CD4-positive, CD25-positive, alpha-beta regulatory T cell (primary cell): ENCODE measurements at regions not wholly inside any gene's neighbourhood (a gene's known extent, or its start where the extent isn't known, plus 50 kb on each side); places are given as distances from the start of the nearest gene placed in this dataset.

Experiments used
- ATAC-seq, 2 donors: fragments of 150-1000 bp; cut with Tn5 transposase; one replicate each; pipeline ENCODE4 v1.10.0; 2021; ENCODE audit warnings: low read depth in 2 of 2, moderate number of reproducible peaks in 2 of 2, moderate library complexity in 1 of 2
- DNase-seq, 3 donors: peaks; one replicate each; pipeline versions ENCODE4 v3.0.0 to v3.0.0-alpha.2; 2012 to 2022; ENCODE audit warnings: mixed read lengths in 1 of 3
- H3K27ac ChIP-seq: one replicate; pipeline ENCODE4 v1.7.0; 2013; ENCODE audit warnings: mild to moderate bottlenecking, low read length; ENCODE audit not compliant: insufficient read depth, poor library complexity, severe bottlenecking
- H3K27me3 ChIP-seq: one replicate; pipeline ENCODE4 v1.7.0; 2013; ENCODE audit warnings: low read length; ENCODE audit not compliant: control insufficient read depth, insufficient read depth
- H3K36me3 ChIP-seq: one replicate; pipeline ENCODE4 v1.7.0; 2013; ENCODE audit warnings: mild to moderate bottlenecking, low read length, moderate library complexity; ENCODE audit not compliant: control insufficient read depth, insufficient read depth
- H3K4me1 ChIP-seq: 2 replicates; pipeline ENCODE4 v1.7.0; 2013; ENCODE audit warnings: mild to moderate bottlenecking, low read length; ENCODE audit not compliant: insufficient read depth, control insufficient read depth, poor library complexity, severe bottlenecking
- H3K4me3 ChIP-seq: one replicate; pipeline ENCODE4 v1.7.0; 2013; ENCODE audit warnings: low read depth, mild to moderate bottlenecking, low read length, moderate library complexity
- H3K9me3 ChIP-seq, 2 experiments: 1 replicate in 1 of 2; 2 replicates in 1 of 2; pipeline ENCODE4 v1.7.0; 2013; ENCODE audit warnings: low read length in 2 of 2, mild to moderate bottlenecking in 1 of 2, moderate library complexity in 1 of 2; ENCODE audit not compliant: control insufficient read depth in 2 of 2
- H3K27ac Mint-ChIP-seq, 3 donors: one replicate each; pipeline ENCODE4 v1.8.0; 2020 to 2022; ENCODE audit warnings: mild to moderate bottlenecking in 3 of 3, mixed read lengths in 3 of 3, moderate library complexity in 2 of 3
- H3K27me3 Mint-ChIP-seq: one replicate; pipeline ENCODE4 v1.8.0; 2022; ENCODE audit warnings: mild to moderate bottlenecking, mixed read lengths
- H3K36me3 Mint-ChIP-seq: one replicate; pipeline ENCODE4 v1.8.0; 2020; ENCODE audit warnings: mixed read lengths
- H3K4me1 Mint-ChIP-seq, 4 donors: one replicate each; pipeline ENCODE4 v1.8.0; 2020 to 2022; ENCODE audit warnings: mixed read lengths in 4 of 4, mild to moderate bottlenecking in 1 of 4
- H3K4me3 Mint-ChIP-seq, 4 donors: one replicate each; pipeline ENCODE4 v1.8.0; 2020 to 2022; ENCODE audit warnings: mild to moderate bottlenecking in 4 of 4, mixed read lengths in 4 of 4, moderate library complexity in 3 of 4
- H3K9me3 Mint-ChIP-seq, 7 donors: one replicate each; pipeline ENCODE4 v1.8.0; 2020 to 2022; ENCODE audit warnings: mixed read lengths in 7 of 7, mild to moderate bottlenecking in 3 of 7, moderate library complexity in 2 of 7

- Histone ChIP-seq H3K36me3 (no peaks in the 10 kb centered on the region), H3K4me1 (no peaks in the 10 kb centered on the region), H3K27me3 (no peaks in the 10 kb centered on the region), H3K4me3 (no peak overlapping the region), H3K9me3 (no peaks in the 10 kb centered on the region), H3K27ac (no peak overlapping the region)
- Mint-ChIP-seq H3K27me3 (no peaks in the 10 kb centered on the region), H3K4me1 (no peaks in the 10 kb centered on the region), H3K36me3 (no peaks in the 10 kb centered on the region), H3K27ac (peak overlapping the region in 1 of 3 donors; percentile 1), H3K9me3 (no peaks in the 10 kb centered on the region), H3K4me3 (no peak overlapping the region)
- DNase-seq (no peak), ATAC-seq (no peak)
These were observed 73.5 kb upstream of the ARID5B start for GRCh38 chr10:61828034-61828433.

GRCh38 chr10:61828788-61829187 lies 72.7 kb upstream of the ARID5B start:
- DNase-seq (no peak), ATAC-seq (no peak)
- Mint-ChIP-seq H3K36me3 (no peaks in the 10 kb centered on the region), H3K4me1 (no peaks in the 10 kb centered on the region), H3K27ac (no peak overlapping the region), H3K9me3 (no peaks in the 10 kb centered on the region), H3K27me3 (no peaks in the 10 kb centered on the region), H3K4me3 (no peak overlapping the region)
- Histone ChIP-seq H3K4me1 (no peaks in the 10 kb centered on the region), H3K4me3 (no peak overlapping the region), H3K36me3 (no peaks in the 10 kb centered on the region), H3K9me3 (no peaks in the 10 kb centered on the region), H3K27ac (no peak overlapping the region), H3K27me3 (no peaks in the 10 kb centered on the region)

GRCh38 chr10:61830072-61830845 lies 71.2 kb upstream of the ARID5B start:
- Mint-ChIP-seq H3K27ac (no peak overlapping the region), H3K27me3 (no peaks in the 10 kb centered on the region), H3K4me1 (peaks cover 0 to 6% (median 4%) of the 10 kb centered on the region in 4 donors), H3K4me3 (no peak overlapping the region), H3K36me3 (no peaks in the 10 kb centered on the region), H3K9me3 (no peaks in the 10 kb centered on the region)
- no peaks in the 10 kb centered on the region for H3K27me3 ChIP-seq
- H3K27ac ChIP-seq: no peak overlapping the region
- H3K4me1 ChIP-seq: peaks cover 4% of the 10 kb centered on the region
- H3K9me3 ChIP-seq: no peaks in the 10 kb centered on the region
- DNase-seq (no peak), ATAC-seq (no peak)
- H3K36me3 ChIP-seq: no peaks in the 10 kb centered on the region
- no peak overlapping the region for H3K4me3 ChIP-seq

- H3K9me3 Mint-ChIP-seq: no peaks in the 10 kb centered on the region
- DNase-seq (no peak), ATAC-seq (no peak)
- no peak overlapping the region for H3K27ac Mint-ChIP-seq
- H3K27me3 Mint-ChIP-seq: no peaks in the 10 kb centered on the region
- H3K36me3 Mint-ChIP-seq: no peaks in the 10 kb centered on the region
- Histone ChIP-seq H3K9me3 (no peaks in the 10 kb centered on the region), H3K4me3 (no peak overlapping the region), H3K36me3 (no peaks in the 10 kb centered on the region), H3K27me3 (no peaks in the 10 kb centered on the region), H3K27ac (no peak overlapping the region), H3K4me1 (peaks cover 10% of the 10 kb centered on the region)
- H3K4me3 Mint-ChIP-seq: no peak overlapping the region
- H3K4me1 Mint-ChIP-seq: peaks cover 0 to 12% (median 9%) of the 10 kb centered on the region in 4 donors
These were observed 70.6 kb upstream of the ARID5B start for GRCh38 chr10:61830846-61831273.

GRCh38 chr10:61832866-61833481 lies 68.5 kb upstream of the ARID5B start:
- no peak overlapping the region for H3K27ac ChIP-seq
- H3K27ac Mint-ChIP-seq: peak overlapping the region in 1 of 3 donors; percentile 26
- no peak for DNase-seq
- no peaks in the 10 kb centered on the region for H3K9me3 Mint-ChIP-seq
- H3K4me1 Mint-ChIP-seq: peaks cover 10 to 26% (median 20%) of the 10 kb centered on the region in 4 donors
- H3K9me3 ChIP-seq: no peaks in the 10 kb centered on the region
- H3K4me1 ChIP-seq: peaks cover 21% of the 10 kb centered on the region
- no peaks in the 10 kb centered on the region for H3K27me3 ChIP-seq
- ATAC-seq: no peak
- no peak overlapping the region for H3K4me3 Mint-ChIP-seq
- no peak overlapping the region for H3K4me3 ChIP-seq
- no peaks in the 10 kb centered on the region for H3K27me3 Mint-ChIP-seq
- H3K36me3 ChIP-seq: no peaks in the 10 kb centered on the region
- no peaks in the 10 kb centered on the region for H3K36me3 Mint-ChIP-seq

- DNase-seq: no peak
- Histone ChIP-seq H3K9me3 (no peaks in the 10 kb centered on the region), H3K36me3 (no peaks in the 10 kb centered on the region), H3K4me1 (peaks cover 21% of the 10 kb centered on the region), H3K27ac (no peak overlapping the region), H3K4me3 (no peak overlapping the region), H3K27me3 (no peaks in the 10 kb centered on the region)
- Mint-ChIP-seq H3K36me3 (no peaks in the 10 kb centered on the region), H3K9me3 (no peaks in the 10 kb centered on the region), H3K27me3 (no peaks in the 10 kb centered on the region), H3K4me1 (peaks cover 10 to 26% (median 20%) of the 10 kb centered on the region in 4 donors), H3K4me3 (no peak overlapping the region), H3K27ac (no peak overlapping the region)
- ATAC-seq: no peak
These were observed 67.0 kb upstream of the ARID5B start for GRCh38 chr10:61834519-61834918.

- Mint-ChIP-seq H3K4me3 (peak overlapping the region in 2 of 4 donors; percentile 14 to 41), H3K4me1 (peaks cover 10 to 26% (median 20%) of the 10 kb centered on the region in 4 donors), H3K36me3 (no peaks in the 10 kb centered on the region), H3K27me3 (no peaks in the 10 kb centered on the region), H3K27ac (peak overlapping the region in 2 of 3 donors; percentile 33 to 54), H3K9me3 (no peaks in the 10 kb centered on the region)
- Histone ChIP-seq H3K36me3 (no peaks in the 10 kb centered on the region), H3K27ac (no peak overlapping the region), H3K9me3 (no peaks in the 10 kb centered on the region), H3K4me1 (peaks cover 21% of the 10 kb centered on the region), H3K4me3 (peak overlapping the region; percentile 58), H3K27me3 (no peaks in the 10 kb centered on the region)
- DNase-seq (peak in 2 of 3 donors; percentile 17 to 69), ATAC-seq (peak; percentile 34 to 37)
These were observed 66.2 kb upstream of the ARID5B start for GRCh38 chr10:61835069-61835945.
